ENCODE measurements at regions not wholly inside any gene's neighbourhood (a gene's known extent, or its start where the extent isn't known, plus 50 kb on each side); places are given as distances from the start of the nearest gene placed in this dataset.

DNA sequence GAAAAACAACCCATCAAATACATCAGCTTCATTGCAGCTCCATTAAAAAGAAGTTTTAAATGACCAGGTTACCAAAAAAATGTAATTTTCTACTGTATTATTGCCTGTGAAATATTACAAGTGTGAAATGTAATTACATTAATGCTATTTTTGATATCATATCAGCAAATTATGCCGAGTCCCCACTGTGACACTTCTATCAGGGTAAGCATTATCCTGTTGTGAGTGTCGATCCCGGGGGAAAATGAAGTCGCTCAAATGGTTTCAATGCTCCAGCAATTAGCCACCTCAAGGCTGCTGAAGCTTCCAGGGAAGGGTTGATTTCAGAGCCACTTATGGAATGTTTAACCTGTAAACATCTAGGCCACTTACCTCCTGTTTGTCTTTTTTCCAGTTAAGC, 70.4 kb downstream of the RCN1 start:
- in situ Hi-C loops (cut with MboI; ENCODE audit: low sequenced_read_pairs), result loop anchor here (25.0 kb wide), 2 partner anchors 774 to 1049 kb away; no protein-coding TSS in a partner anchor

DNA sequence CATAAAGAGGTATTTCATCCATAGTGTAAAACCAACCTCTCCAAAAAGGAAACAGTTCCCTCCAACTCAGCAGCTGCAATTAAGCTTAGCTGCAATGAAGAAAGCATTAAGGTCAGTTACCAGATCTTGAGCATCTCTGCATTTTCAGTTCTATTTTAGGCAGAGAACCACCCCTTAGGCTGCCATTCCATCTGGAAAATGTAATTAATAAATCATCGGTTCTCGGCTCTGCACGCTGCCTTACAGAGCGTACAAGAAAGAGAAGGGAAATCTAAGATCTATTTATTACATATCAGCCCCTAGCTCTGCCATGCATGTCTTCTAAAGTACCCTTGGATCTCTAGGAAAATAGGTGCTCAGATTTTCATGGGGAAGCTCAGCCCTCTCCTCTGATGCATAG, 71.5 kb downstream of the RCN1 start:
- in situ Hi-C loops (cut with MboI; ENCODE audit: low sequenced_read_pairs), result loop anchor here (25.0 kb wide), 2 partner anchors 775 to 1050 kb away; no protein-coding TSS in a partner anchor

DNA sequence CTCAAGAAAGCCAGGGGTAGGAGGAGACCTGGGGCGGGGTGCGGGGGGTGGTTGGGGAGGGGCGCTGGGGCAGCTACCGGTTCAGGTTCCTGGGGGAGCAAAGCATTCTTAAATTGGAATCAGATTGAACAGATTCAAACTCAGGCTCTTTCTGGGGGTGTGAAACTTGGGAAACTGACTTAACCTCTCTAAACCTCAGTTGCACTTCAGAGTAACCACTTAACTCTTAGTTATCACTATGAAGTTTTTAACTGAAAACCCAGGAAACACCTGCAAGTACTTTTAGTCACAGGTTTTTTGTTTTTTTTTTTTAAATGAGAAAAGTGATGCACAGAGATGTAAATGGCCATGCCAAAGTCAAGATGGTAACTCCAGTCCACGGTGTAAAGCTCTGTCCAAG, 72.0 kb downstream of the RCN1 start:
- in situ Hi-C loops (cut with MboI; ENCODE audit: low sequenced_read_pairs), result loop anchor here (25.0 kb wide), 2 partner anchors 776 to 1051 kb away; no protein-coding TSS in a partner anchor

DNA sequence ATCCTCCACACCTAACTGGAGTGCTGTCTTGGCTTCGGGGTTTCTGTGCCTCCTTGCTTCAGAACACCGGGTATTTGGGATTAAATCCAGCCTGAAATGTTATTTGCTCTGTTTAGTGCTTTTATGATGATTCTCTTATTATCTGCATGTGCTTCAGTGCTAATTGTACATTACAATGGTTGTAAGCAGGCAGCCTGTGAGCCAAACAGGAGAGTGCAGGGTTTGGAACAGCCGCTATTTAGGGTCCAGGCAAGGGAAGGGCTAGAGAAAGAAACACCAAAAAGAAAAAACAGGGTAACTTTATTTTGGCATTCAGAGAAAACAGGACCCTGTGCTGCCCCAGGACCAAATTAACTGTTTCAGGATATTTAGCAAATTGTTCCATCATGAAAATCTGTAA, 72.7 kb downstream of the RCN1 start:
- in situ Hi-C loops (cut with MboI; ENCODE audit: low sequenced_read_pairs), result loop anchor here (25.0 kb wide), 2 partner anchors 776 to 1051 kb away; no protein-coding TSS in a partner anchor

DNA sequence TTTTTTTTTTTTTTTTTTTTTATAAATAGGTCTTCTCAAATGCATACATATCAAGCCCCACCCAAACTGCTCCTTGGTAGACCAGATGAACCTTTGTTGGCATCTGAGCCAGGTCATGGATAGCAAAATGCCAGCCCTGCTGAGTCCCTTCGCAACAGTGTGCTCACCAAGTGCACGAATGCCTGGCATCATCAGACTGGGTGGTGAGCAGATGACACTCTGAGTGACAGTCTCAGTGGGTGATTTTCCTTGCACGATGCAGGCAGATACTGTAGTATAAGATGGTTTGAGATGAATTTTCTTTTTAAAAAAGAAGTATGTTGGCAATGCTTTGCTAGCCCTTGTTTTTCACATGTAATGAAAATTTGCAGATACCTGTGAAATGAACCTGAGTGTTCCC, 74.0 kb downstream of the RCN1 start:
- in situ Hi-C loops (cut with MboI; ENCODE audit: low sequenced_read_pairs), result loop anchor here (25.0 kb wide), 2 partner anchors 778 to 1053 kb away; no protein-coding TSS in a partner anchor

DNA sequence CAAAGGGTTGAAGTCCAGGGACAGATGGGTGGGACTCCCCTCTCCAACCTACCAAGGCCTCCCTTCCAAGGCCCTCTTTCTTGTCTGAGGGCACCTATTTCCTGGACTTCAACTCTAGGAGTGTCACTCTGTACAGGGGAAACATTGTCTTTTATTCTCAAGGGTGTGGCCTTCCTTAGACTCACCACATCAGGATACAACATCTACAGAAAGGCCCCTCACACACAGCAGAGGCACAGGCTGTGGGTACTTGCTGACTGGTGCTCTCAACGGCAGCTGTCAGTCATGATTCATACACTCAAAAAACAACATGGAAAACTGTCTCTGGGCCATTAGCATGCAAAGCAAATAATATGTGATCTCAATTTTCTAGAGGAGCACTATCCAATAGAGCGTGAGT, 78.0 kb downstream of the RCN1 start:
- in situ Hi-C loops (cut with MboI; ENCODE audit: low sequenced_read_pairs), result loop anchor here (25.0 kb wide), 2 partner anchors 782 to 1057 kb away; no protein-coding TSS in a partner anchor

DNA sequence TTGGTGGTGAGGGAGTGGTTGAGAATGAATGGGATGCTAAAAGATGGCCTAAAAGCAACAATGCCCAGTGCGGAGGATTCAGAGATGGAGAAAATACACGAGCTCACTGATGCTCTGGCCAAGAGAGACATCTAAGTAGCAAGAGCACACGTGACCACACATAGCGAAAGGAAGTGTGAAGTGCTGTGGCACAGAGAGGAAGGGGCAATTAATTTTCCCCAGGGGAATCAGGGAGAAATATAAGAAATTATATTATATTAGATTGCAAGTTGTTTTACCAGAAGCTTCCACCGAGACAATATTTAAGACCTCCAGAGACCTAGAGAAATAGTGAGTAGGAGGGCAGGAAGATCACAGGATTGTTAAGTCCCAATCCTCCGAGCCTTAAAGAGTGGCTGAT, 80.6 kb downstream of the RCN1 start:
- in situ Hi-C loops (cut with MboI; ENCODE audit: low sequenced_read_pairs), result loop anchor here (10.0 to 25.0 kb wide), 3 partner anchors 117 to 1059 kb away; no protein-coding TSS in a partner anchor

DNA sequence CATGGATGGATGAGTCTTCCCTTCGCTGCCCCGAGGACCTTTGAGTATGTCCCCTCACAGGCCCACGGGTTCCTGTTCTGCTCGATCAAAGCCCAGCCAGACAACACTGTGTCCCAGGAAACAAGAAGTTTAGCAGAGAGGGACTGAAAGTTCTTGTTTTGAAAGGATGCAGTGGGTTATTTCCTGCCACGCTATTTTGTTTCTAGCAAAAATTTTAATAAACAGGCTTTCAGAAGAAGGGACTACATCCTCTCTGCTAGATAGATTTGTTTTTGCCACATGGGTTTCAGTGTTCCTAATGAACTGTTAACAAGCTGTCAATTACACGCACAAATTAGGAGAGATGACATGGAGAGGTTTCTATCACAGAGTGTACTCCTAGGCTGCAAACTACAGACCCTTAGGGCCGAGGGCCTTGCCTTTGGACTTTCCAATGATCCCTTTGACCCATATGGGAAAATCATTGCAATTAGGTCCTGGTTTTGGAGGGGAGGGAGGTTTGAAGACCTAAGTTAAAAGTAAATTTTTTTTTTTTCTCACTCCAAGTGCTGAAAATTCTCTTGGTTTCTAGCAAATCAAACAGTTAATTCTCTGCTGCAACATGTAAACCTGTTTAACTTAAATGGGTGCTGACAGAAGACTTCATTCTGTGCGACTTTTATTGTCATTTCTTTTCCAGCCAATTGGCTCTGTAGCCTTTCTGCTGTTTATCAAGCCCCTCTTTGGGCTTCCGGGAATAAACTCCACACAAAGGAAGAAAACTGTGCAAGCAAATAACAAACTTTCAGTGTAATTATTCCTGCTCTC, 81.4 kb downstream of the RCN1 start:
- in situ Hi-C loops (cut with MboI; ENCODE audit: low sequenced_read_pairs), result loop anchor here (10.0 to 25.0 kb wide), 3 partner anchors 117 to 1060 kb away; no protein-coding TSS in a partner anchor

DNA sequence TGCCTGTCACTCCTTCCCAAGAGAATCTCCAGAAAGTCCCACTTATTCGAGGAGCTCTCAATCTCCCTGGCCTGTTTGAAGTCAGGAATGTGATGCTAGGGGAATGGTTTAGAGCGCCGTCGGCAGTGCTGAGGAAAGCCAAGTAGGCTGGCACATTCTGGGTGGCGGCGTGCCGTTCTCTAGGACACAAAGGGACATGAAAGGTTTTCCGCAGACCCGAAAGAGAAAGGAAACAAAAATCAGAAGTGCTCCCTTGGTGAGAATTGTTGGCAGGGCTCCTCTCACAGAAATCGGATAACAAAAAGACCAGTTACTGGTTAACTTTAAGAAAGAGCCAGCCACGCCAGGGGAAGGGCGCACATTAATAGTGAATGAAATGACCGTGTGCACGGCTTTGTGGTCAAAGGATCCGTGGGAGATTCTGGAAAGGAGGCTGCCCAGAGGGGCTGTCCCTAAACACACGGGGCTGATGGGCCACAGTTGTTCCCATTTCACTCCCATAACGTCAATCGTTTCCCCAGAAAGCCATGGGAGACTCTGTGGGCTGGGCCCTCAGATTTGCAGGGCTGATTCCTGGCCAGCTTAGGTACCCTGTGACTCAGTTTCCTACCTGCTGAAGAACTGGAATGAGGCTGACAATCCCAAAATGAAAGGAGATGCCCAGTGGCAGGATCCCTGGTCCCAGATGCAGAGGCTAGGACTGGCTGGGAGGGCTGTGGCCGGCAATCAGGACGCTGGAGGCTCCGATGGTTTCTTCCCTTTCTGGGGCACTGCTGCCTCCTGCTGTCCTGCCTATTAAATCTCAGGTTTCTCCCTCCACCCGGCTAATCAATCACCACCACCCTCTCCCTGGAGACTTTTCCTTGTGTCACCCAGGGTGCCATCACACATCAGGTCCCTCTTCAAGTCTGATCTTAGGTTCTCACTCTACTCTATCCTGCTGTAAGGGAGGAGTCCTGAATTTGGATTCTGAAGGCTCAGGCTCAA, 82.3 kb downstream of the RCN1 start:
- in situ Hi-C loops (cut with MboI; ENCODE audit: low sequenced_read_pairs), result loop anchor here (10.0 to 25.0 kb wide), 3 partner anchors 118 to 1061 kb away; no protein-coding TSS in a partner anchor

DNA sequence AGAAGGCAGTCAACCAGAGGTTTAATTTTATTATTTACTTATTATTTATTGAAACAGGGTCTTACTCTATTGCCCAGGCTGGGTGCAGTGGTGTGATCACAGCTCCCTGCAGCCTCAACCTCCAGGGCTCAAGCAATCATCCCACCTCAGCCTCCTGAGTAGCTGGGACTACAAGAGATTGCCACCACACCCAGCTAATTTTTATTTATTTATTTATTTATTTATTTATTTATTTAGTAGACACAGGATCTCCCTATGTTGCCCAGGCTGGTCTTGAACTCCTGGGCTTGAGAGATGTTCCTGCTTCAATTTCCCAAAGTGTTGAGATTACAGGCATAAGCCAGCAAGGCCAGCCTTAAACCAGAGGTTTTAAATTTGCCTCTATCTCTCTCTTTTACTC, 83.1 kb downstream of the RCN1 start:
- in situ Hi-C loops (cut with MboI; ENCODE audit: low sequenced_read_pairs), result loop anchor here (10.0 to 25.0 kb wide), 3 partner anchors 119 to 1062 kb away; no protein-coding TSS in a partner anchor

DNA sequence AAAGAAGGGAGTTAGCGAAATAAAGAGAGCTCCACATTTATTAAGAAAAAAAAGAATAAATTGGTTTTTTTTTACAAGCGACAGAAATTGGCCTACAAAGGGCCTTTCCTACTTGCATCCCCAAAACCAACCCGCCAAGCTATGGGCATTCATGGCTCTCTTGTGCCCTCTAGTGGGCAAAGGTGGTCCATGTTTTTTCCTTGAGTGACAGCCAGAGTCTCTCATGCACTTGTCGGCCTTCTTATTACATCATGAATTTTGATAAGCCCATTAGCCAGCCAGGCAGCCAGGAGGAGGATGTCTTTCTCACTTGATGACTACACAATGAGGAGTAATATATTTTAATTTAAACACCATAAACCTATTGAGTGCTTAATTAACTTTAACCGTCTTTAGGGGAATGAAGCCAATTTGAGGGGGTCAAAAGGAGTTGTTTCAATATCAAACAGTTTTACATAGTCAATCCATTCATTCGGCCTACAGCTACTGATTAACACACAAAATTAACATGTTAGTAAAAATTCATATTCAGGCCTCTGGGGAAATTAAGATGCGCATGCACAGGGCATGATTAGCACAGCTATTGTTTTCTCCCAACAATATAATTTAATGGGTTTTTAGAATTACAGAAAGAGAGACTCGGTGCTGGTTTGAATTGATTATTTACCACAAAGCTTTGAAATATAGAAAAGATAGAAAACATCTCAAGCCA, 85.5 kb downstream of the RCN1 start:
- in situ Hi-C loops (cut with MboI; ENCODE audit: low sequenced_read_pairs), result loop anchor here (10.0 kb wide), 1 partner anchor 122 kb away; no protein-coding TSS in a partner anchor

DNA sequence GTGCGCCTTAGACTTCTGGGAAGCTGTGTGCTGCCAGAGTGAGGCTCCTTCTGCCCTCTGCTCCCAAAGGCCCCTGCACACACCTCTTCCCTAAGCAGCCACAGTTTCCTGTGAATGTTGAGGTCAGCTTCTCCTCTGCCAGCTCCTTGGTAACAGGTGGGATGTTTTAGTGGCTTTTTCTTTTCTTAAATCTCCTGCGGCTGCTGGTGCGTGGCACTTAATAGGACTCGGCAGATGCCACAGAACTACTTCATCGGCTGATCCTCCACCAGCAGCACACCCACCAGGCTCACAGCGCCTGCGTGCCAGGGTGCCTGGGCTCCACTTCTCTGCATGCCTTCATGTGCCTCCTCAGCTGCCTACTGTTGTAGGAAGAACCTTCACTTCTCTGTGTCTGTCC, 87.8 kb downstream of the RCN1 start:
- in situ Hi-C loops (cut with MboI; ENCODE audit: low sequenced_read_pairs), result loop anchor here (10.0 kb wide), 1 partner anchor 124 kb away; no protein-coding TSS in a partner anchor

DNA sequence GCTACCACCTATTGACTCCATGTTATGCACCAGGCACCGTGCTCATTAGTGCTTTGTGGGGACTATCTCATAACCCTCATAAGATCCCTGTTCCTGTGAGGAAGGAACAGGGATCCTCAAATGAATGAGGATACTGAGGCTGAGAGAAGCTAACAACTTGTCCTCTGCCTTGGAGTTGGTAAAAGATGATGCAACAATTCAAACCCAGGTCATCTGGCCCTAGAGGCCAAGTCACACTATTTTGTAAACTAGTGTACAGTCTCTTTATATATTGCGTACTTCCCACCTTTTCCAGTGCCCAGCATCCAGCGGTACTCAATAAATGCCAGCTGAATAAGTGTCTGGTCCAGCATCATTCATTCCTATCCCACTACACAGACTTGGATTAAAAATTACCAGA, 92.6 kb downstream of the RCN1 start:
- in situ Hi-C loops (cut with MboI; ENCODE audit: low sequenced_read_pairs), result no loop called here

DNA sequence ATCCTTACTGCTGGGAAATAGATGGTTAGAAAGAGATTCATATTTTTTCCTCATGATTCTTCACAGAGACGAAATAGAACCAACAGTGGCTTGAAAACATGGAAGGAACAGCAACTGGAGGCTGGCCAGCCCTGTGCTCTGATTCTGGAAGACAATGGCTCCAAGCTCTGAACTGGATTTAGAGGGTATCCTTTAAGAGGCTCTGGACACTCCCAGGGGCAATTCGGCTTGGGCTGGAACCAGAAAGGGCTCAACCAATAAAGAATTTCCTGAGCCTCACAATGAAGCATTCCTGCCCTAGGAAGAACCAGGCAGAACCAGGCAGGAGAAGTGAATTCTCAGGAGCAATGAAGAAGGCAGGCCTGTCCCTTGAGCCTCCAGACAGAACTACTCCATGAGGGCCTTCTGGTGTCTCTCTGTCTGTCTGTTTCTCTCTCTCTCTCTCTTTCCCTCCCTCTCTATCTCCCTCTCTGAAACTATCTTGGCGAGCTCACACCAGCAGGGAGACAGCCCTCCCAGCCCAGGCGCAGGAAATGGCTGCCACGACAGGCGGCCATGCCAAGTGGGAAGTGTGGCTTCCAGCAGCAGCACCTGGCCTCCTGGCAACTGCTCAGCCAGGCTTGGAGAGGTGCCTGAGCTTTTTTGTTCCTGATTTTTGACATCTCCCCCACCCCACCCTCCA, 93.3 kb downstream of the RCN1 start:
- in situ Hi-C loops (cut with MboI; ENCODE audit: low sequenced_read_pairs), result no loop called here

DNA sequence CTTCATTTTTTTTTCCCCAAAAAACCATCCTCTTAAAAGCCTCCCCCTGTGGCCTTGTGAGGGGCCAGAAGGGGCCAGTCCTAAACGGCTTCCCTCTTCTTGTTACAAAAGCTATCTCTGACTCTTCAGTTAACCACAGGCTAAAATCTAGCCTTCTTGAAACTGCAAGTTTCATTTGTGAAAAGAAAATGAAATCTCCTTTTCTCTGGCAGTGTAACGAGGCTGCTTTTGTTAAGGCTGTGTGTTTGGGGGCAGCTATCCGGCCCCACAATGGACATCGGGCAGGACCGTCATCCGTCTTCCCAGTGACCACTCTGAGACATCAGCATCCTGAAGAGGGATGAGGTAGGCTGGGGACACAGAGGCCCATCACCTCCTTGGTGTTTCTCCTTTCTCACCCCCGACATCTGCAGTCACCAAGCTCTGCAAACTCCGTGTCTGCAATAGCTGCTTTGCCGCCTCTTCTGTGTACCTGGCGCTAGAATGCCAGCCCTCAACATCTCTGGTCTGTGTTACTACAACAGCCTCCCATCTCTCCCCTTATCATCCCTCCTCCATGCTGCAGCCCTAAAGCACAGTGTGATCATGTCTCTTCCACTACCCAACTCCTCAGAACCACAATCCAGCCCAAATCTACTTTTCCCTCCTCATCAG, 94.0 kb downstream of the RCN1 start:
- in situ Hi-C loops (cut with MboI; ENCODE audit: low sequenced_read_pairs), result no loop called here

DNA sequence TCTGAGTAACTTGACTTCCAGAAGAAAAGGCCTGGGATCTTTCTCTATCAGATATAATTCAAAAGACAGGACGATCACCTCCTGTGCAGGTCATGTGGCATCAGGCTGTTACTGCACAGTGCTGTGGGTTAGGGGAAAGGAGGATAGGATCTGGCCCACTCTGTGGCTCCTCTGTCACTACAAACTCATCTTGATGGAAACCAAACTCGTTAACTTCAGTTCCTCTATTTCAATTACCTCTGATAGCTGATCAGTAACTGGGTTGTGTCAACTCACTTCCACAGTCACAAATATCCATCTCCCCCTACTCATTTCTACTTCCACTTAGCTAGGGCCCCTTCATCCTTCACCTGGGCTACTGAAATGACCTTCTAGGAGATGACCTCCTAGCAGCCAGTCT, 95.2 kb downstream of the RCN1 start:
- in situ Hi-C loops (cut with MboI; ENCODE audit: low sequenced_read_pairs), result no loop called here

DNA sequence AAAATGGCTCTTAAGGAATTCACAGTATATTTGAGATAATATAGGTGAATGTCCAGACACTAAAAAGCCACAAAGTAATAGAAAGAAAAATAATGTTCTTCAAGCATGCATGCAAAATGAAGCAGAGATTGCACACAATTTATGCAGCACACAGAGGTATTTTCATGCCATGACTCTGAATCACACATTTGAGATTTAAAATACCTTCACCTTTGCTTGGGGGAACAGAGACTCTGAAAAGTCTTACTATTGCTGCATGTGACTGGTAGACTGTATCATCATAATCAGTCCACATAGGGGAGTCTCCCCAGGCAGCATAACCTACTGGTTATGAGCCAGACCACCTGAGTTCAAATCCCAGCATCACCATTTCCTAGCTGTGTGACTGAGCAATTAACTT, 96.2 kb downstream of the RCN1 start:
- in situ Hi-C loops (cut with MboI; ENCODE audit: low sequenced_read_pairs), result no loop called here

DNA sequence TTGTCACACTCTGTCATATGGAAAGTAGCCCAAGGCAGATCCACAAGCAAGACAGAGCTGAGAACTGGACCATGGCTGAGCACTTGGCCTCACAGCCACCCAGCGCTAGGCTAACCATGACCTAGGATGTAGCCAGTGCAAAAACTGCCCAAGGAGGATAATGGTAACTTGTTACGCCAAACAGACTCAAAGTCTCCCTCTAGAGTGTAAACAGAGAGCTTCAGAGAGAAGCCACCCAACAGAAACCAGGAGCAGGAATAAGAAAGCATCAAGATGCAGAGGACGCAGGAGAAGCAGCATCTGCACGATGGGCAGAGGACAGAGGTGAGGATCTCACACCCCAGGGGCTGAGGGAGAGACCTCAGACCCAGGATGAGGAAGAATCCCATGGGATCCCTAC, 97.9 kb downstream of the RCN1 start:
- in situ Hi-C loops (cut with MboI; ENCODE audit: low sequenced_read_pairs), result no loop called here

DNA sequence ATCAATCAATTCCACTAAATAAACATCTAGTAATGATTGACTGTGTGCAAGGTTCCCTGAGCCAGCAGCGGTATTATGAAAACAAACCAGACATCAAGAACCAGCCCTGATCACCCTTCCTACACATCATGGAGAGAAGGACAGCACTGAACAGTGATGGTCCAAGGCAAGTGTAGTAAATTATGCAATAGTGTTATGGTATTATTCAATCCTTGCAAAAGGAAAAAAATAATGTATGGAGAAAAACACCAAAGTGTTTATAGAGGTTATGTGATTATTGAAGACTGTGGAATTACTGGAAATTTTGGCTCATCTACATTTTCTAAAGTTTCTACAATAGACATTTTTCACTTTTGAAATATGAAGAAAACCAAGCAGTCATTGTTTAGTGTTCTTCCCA, 105.3 kb downstream of the RCN1 start:
- in situ Hi-C loops (cut with MboI; ENCODE audit: low sequenced_read_pairs), result no loop called here
